ENCODE measurements at regions not wholly inside any gene's neighbourhood (a gene's known extent, or its start where the extent isn't known, plus 50 kb on each side); places are given as distances from the start of the nearest gene placed in this dataset.

DNA sequence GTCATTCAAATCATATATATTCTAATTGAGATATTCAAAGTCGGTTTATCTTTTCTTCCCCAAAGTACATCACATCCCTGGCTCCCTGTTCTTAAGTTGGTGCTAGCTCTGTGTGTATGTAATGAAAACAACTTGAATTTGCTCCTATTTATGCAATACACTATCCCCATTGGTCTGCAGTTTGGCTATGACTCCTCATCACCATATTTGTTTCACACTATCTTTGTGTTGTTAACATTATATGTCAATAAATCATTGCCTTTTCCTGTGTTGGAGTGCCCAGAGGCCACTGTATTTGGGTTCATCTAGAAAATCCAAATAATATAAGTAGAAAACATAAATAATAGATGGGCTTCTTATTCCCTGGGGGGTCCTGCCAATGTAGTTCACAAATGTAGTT is 306.6 kb upstream of the TENM4 start:
- TF ChIP-seq CTCF (conservative IDR thresholded peaks at IDR 0.05 in 1 of 2, IDR thresholded peaks at IDR 0.05 in 1 of 2; ENCODE audit: extremely low read depth in 1 of 2, insufficient read depth in 1 of 2, low read depth in 1 of 2, low read length in 2 of 2): no peak
- TF ChIP-seq EZH2 (IDR thresholded peaks at IDR 0.05; ENCODE audit: borderline replicate concordance, low read length): no peak

Data from mammary epithelial cell (primary cell).